NCI-H510A treated with DMSO at 0.1 percent for 48 hours (cell line): ENCODE measurements at regions not wholly inside any gene's neighbourhood (a gene's known extent, or its start where the extent isn't known, plus 50 kb on each side); places are given as distances from the start of the nearest gene placed in this dataset.

Source experiments
- DNase-seq: peaks from one replicate; lab custom pipeline; 2025; lab: John Stamatoyannopoulos, UW

- no peak for DNase-seq
These were observed 122.1 kb upstream of the TPRG1 start for GRCh38 chr3:189049458-189050236.

- DNase-seq = no peak
These were observed 118.4 kb upstream of the TPRG1 start for GRCh38 chr3:189053322-189053721.

- DNase-seq = no peak
These were observed 115.0 kb upstream of the TPRG1 start for GRCh38 chr3:189056646-189057335.

GRCh38 chr3:189057369-189057768, 114.4 kb upstream of the TPRG1 start:
- DNase-seq = no peak

- DNase-seq = peak; percentile 38
These were observed 113.7 kb upstream of the TPRG1 start for GRCh38 chr3:189058071-189058470.

GRCh38 chr3:189070965-189071364, 100.8 kb upstream of the TPRG1 start:
- DNase-seq = no peak

GRCh38 chr3:189071446-189071845, 100.3 kb upstream of the TPRG1 start:
- no peak for DNase-seq

- no peak for DNase-seq
These were observed 95.3 kb upstream of the TPRG1 start for GRCh38 chr3:189076449-189076848.

- no peak for DNase-seq
These were observed 91.0 kb upstream of the TPRG1 start for GRCh38 chr3:189080745-189081144.

- DNase-seq = no peak
These were observed 88.9 kb upstream of the TPRG1 start for GRCh38 chr3:189082666-189083427.

- DNase-seq = no peak
These were observed 87.2 kb upstream of the TPRG1 start for GRCh38 chr3:189084620-189085019.

- no peak for DNase-seq
These were observed 79.2 kb upstream of the TPRG1 start for GRCh38 chr3:189092547-189092946.

- peak; percentile 48 for DNase-seq
These were observed 77.2 kb upstream of the TPRG1 start for GRCh38 chr3:189094539-189094938.

GRCh38 chr3:189096092-189096491, 75.7 kb upstream of the TPRG1 start:
- DNase-seq = peak; percentile 67

- DNase-seq = no peak
These were observed 72.7 kb upstream of the TPRG1 start for GRCh38 chr3:189099031-189099471.

GRCh38 chr3:189099505-189100290, 72.1 kb upstream of the TPRG1 start:
- DNase-seq = no peak

GRCh38 chr3:189100866-189101265, 70.9 kb upstream of the TPRG1 start:
- DNase-seq = no peak

- DNase-seq = no peak
These were observed 70.2 kb upstream of the TPRG1 start for GRCh38 chr3:189101594-189101993.

GRCh38 chr3:189103208-189103607, 68.6 kb upstream of the TPRG1 start:
- DNase-seq = no peak

GRCh38 chr3:189108067-189108466, 63.7 kb upstream of the TPRG1 start:
- no peak for DNase-seq

- DNase-seq = no peak
These were observed 63.0 kb upstream of the TPRG1 start for GRCh38 chr3:189108735-189109134.

GRCh38 chr3:189109145-189109544, 62.6 kb upstream of the TPRG1 start:
- DNase-seq = no peak
